PC-9 (cell line): ENCODE measurements at regions not wholly inside any gene's neighbourhood (a gene's known extent, or its start where the extent isn't known, plus 50 kb on each side); places are given as distances from the start of the nearest gene placed in this dataset.

ENCODE experiments used
- BruUV-seq: library from RNA; stranded (reverse); fragments of 400-500 nt; replicated peaks from 2 replicates; lab custom pipeline; 2021; lab: Mats Ljungman, UMichigan
- CTCF ChIA-PET: fragments of 300-600 bp; sonication (Branson Sonifier 250); formaldehyde crosslinking; loops from one replicate; lab custom pipeline; 2022; ENCODE audit warnings: antibody characterized with exemption; lab: Charles Lee
- POLR2A ChIA-PET: fragments of 300-600 bp; sonication (Branson Sonifier 250); formaldehyde crosslinking; loops from one replicate; lab custom pipeline; 2022; ENCODE audit warnings: antibody characterized with exemption; ENCODE audit not compliant: unreplicated experiment; lab: Charles Lee
- DNase-seq, 2 experiments: peaks; one replicate each; pipeline versions ENCODE4 v3.0.0 to v3.0.0-alpha.2; 2015 to 2022; ENCODE audit warnings: mixed read lengths in 1 of 2
- H2AFZ ChIP-seq: fragments of 200-600 bp; sonication (generic); 2 replicates; pipeline ENCODE4 v1.8.1; 2017; ENCODE audit warnings: antibody characterized with exemption
- H3F3A ChIP-seq: fragments of 200-600 bp; sonication (generic); 2 replicates; pipeline ENCODE4 v1.8.1; 2017; ENCODE audit warnings: antibody characterized with exemption, mild to moderate bottlenecking, low read depth; ENCODE audit not compliant: insufficient read depth
- H3K27ac ChIP-seq: fragments of 200-600 bp; sonication (generic); 2 replicates; pipeline ENCODE4 v1.6.1; 2016; ENCODE audit warnings: mixed run types
- H3K27me3 ChIP-seq: fragments of 200-600 bp; sonication (generic); 2 replicates; pipeline ENCODE4 v1.6.1; 2016; ENCODE audit warnings: low read depth, mixed run types; ENCODE audit not compliant: insufficient read depth
- H3K36me3 ChIP-seq: fragments of 200-600 bp; sonication (generic); 2 replicates; pipeline ENCODE4 v1.6.1; 2016; ENCODE audit warnings: low read depth, mixed run types
- H3K4me1 ChIP-seq: fragments of 200-600 bp; sonication (generic); replicated peaks from 2 replicates; pipeline ENCODE4 v1.6.1; 2016; ENCODE audit warnings: mixed run types; ENCODE audit not compliant: insufficient read depth
- H3K4me2 ChIP-seq: fragments of 200-600 bp; sonication (generic); 2 replicates; pipeline ENCODE4 v1.6.1; 2017; ENCODE audit warnings: mixed run types
- H3K4me3 ChIP-seq: fragments of 200-600 bp; sonication (generic); 2 replicates; pipeline ENCODE4 v1.6.1; 2016; ENCODE audit warnings: mixed run types
- H3K79me2 ChIP-seq: fragments of 200-600 bp; sonication (generic); 2 replicates; pipeline ENCODE4 v1.6.1; 2017; ENCODE audit warnings: low read depth, mixed run types
- H3K9me2 ChIP-seq: fragments of 200-600 bp; sonication (generic); 2 replicates; pipeline ENCODE4 v1.8.1; 2017; ENCODE audit warnings: mild to moderate bottlenecking; ENCODE audit not compliant: insufficient read depth
- H3K9me3 ChIP-seq: fragments of 200-600 bp; sonication (generic); 2 replicates; pipeline ENCODE4 v1.8.1; 2016; ENCODE audit warnings: low read depth; ENCODE audit not compliant: insufficient read depth
- H4K20me1 ChIP-seq: fragments of 200-600 bp; sonication (generic); 2 replicates; pipeline ENCODE4 v1.8.1; 2017; ENCODE audit not compliant: insufficient read depth
- EZH2 ChIP-seq: fragments of 200-600 bp; sonication (generic); IDR thresholded peaks from 2 replicates; pipeline ENCODE4 v1.8.0; 2017; ENCODE audit warnings: antibody characterized with exemption, low read depth
- intact Hi-C: fragments of 100-400 bp; cut with micrococcal nuclease; formaldehyde crosslinking; loops from one replicate; pipeline ENCODE4 v1.10.0; 2022; ENCODE audit not compliant: unreplicated experiment
- TF ChIP-seq, protein P1 (sequence below): fragments of 200-600 bp; sonication (generic); conservative IDR thresholded peaks from 2 replicates; pipeline ENCODE4 v1.6.1; 2017; ENCODE audit warnings: mixed run types, antibody characterized with exemption, mild to moderate bottlenecking, moderate library complexity

- Histone ChIP-seq H3K27ac (no peak overlapping the region), H3K36me3 (no peaks in the 10 kb centered on the region), H3K4me3 (no peak overlapping the region), H3K4me1 (no peaks in the 10 kb centered on the region), H3K27me3 (no peaks in the 10 kb centered on the region), H3K9me3 (no peaks in the 10 kb centered on the region), H3F3A (no peaks in the 10 kb centered on the region), H3K4me2 (no peak overlapping the region), H4K20me1 (no peaks in the 10 kb centered on the region), H3K79me2 (no peaks in the 10 kb centered on the region), H3K9me2 (no peaks in the 10 kb centered on the region), H2AFZ (no peak overlapping the region)
- intact Hi-C loops, result no loop called here
- ChIA-PET POLR2A (no interaction called here), CTCF (no interaction called here)
- no peak for DNase-seq
- TF ChIP-seq, protein P1, sequence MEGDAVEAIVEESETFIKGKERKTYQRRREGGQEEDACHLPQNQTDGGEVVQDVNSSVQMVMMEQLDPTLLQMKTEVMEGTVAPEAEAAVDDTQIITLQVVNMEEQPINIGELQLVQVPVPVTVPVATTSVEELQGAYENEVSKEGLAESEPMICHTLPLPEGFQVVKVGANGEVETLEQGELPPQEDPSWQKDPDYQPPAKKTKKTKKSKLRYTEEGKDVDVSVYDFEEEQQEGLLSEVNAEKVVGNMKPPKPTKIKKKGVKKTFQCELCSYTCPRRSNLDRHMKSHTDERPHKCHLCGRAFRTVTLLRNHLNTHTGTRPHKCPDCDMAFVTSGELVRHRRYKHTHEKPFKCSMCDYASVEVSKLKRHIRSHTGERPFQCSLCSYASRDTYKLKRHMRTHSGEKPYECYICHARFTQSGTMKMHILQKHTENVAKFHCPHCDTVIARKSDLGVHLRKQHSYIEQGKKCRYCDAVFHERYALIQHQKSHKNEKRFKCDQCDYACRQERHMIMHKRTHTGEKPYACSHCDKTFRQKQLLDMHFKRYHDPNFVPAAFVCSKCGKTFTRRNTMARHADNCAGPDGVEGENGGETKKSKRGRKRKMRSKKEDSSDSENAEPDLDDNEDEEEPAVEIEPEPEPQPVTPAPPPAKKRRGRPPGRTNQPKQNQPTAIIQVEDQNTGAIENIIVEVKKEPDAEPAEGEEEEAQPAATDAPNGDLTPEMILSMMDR, result no peak
- TF ChIP-seq EZH2, result no peak
- BruUV-seq, result no TSS peak
Observed at GRCh38 chr5:87608385-87608784, 195.7 kb upstream of the CCNH start.

DNA sequence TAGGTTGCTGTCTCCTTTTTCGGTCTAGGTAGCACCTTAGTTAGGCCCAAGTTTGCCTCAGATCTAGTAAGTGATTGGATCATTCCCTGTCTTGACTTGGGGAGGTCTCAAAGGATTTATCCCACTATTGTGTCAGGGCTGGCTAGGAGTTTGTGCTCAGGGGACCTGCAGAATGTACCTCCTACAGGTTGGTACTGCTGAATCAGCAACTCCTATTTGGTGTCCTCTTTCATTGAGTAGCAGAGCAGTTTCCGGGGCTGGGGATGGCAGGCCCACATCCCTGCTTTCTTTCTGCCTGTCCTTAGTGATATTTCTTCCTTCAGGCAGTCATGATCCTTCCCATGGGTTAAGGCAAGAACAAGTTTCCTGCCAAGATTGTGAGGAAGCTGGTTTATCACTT is 192.9 kb upstream of the CCNH start:
- no peak for DNase-seq
- no peak overlapping the region for H3K27ac ChIP-seq
- no peaks in the 10 kb centered on the region for H3K79me2 ChIP-seq
- POLR2A ChIA-PET, result no interaction called here
- no peak overlapping the region for H3K4me3 ChIP-seq
- H3K9me3 ChIP-seq, result no peaks in the 10 kb centered on the region
- no peak overlapping the region for H2AFZ ChIP-seq
- CTCF ChIA-PET, result no interaction called here
- BruUV-seq, result no TSS peak
- no peaks in the 10 kb centered on the region for H3F3A ChIP-seq
- H3K9me2 ChIP-seq, result no peaks in the 10 kb centered on the region
- no peaks in the 10 kb centered on the region for H3K4me1 ChIP-seq
- TF ChIP-seq, protein P1, result no peak
- TF ChIP-seq EZH2, result no peak
- H4K20me1 ChIP-seq, result no peaks in the 10 kb centered on the region
- H3K27me3 ChIP-seq, result no peaks in the 10 kb centered on the region
- H3K4me2 ChIP-seq, result no peak overlapping the region
- no peaks in the 10 kb centered on the region for H3K36me3 ChIP-seq
- intact Hi-C loops, result no loop called here

DNA sequence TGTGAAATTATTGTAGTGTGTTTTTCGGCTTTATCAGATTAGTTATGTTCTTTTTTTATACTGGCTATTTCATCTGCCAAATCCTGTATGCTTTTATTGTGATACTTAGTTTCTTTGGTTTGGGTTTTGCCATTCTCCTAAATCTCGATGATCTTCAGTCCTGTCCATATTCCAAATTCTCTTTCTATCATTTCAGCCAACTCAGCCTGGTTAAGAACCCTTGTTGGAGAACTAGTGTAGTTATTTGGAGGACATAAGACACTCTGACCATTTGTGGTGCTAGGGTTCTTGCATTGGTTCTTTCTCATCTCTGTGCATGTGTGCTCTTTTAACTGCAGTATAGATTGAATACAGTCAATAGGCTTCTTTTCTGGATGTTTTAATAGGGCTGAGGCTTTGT is 187.0 kb upstream of the CCNH start:
- H3K27me3 ChIP-seq, result no peaks in the 10 kb centered on the region
- ChIA-PET POLR2A (no interaction called here), CTCF (no interaction called here)
- no peak for TF ChIP-seq EZH2
- TF ChIP-seq, protein P1, result no peak
- H3K9me2 ChIP-seq, result no peaks in the 10 kb centered on the region
- no peaks in the 10 kb centered on the region for H4K20me1 ChIP-seq
- no peak for DNase-seq
- no peaks in the 10 kb centered on the region for H3K9me3 ChIP-seq
- H3K27ac ChIP-seq, result no peak overlapping the region
- H3F3A ChIP-seq, result no peaks in the 10 kb centered on the region
- H3K4me2 ChIP-seq, result no peak overlapping the region
- intact Hi-C loops, result no loop called here
- BruUV-seq, result no TSS peak
- no peak overlapping the region for H2AFZ ChIP-seq
- H3K4me3 ChIP-seq, result no peak overlapping the region
- no peaks in the 10 kb centered on the region for H3K4me1 ChIP-seq
- H3K79me2 ChIP-seq, result no peaks in the 10 kb centered on the region
- H3K36me3 ChIP-seq, result no peaks in the 10 kb centered on the region
